ENCODE measurements at regions not wholly inside any gene's neighbourhood (a gene's known extent, or its start where the extent isn't known, plus 50 kb on each side); places are given as distances from the start of the nearest gene placed in this dataset.

GRCh38 chr22:49062802-49063544 is 764.7 kb downstream of the BRD1 start:
- CTCF ChIA-PET (ENCODE audit: low intra/inter-chr PET ratio, low total read pairs): no interaction called here
- in situ Hi-C loops (cut with HindIII; ENCODE audit: extremely low pct_ligation_motif_present, low pct_unique_long_range_greater_than_20kb) (no loop called here), intact Hi-C loops (cut with micrococcal nuclease; ENCODE audit: unreplicated experiment) (no loop called here)
- Histone ChIP-seq H3K9ac (ENCODE audit: insufficient read depth, low read depth, low read length) (no peak overlapping the region), H3K4me3 (replicated peaks in 1 of 3; ENCODE audit: insufficient read depth in 1 of 3, low read depth in 2 of 3, low read length in 3 of 3) (no peak overlapping the region), H2AFZ (ENCODE audit: low read length) (no peak overlapping the region), H3K79me2 (ENCODE audit: insufficient read depth, low read length) (no peaks in the 10 kb centered on the region), H3K9me3 (ENCODE audit: low read length) (no peaks in the 10 kb centered on the region), H3K27me3 (ENCODE audit: control insufficient read depth in 1 of 2, insufficient read depth in 2 of 2, low read length in 2 of 2) (peaks cover 4 to 19% of the 10 kb centered on the region in 2 experiments; a peak in 3 of 5 replicates), H3K4me1 (ENCODE audit: insufficient read depth, low read length) (no peaks in the 10 kb centered on the region), H4K20me1 (ENCODE audit: insufficient read depth, low read length) (no peaks in the 10 kb centered on the region), H3K27ac (ENCODE audit: extremely low read length, insufficient read depth, low read length) (no peak overlapping the region), H3K36me3 (replicated peaks in 1 of 2; ENCODE audit: control insufficient read depth in 1 of 2, insufficient read depth in 2 of 2, low read length in 2 of 2) (no peaks in the 10 kb centered on the region), H3K4me2 (ENCODE audit: low read depth, low read length) (no peak overlapping the region)
- ATAC-seq (no peak), FAIRE-seq (no peak), DNase-seq (ENCODE audit: low spot score) (no peak)
- POLR2A ChIA-PET: no interaction called here
- TF ChIP-seq ZBTB1 (CRISPR knock-in tag; IDR thresholded peaks at IDR 0.05; ENCODE audit: borderline replicate concordance): no peak
- TF ChIP-seq, protein P1, sequence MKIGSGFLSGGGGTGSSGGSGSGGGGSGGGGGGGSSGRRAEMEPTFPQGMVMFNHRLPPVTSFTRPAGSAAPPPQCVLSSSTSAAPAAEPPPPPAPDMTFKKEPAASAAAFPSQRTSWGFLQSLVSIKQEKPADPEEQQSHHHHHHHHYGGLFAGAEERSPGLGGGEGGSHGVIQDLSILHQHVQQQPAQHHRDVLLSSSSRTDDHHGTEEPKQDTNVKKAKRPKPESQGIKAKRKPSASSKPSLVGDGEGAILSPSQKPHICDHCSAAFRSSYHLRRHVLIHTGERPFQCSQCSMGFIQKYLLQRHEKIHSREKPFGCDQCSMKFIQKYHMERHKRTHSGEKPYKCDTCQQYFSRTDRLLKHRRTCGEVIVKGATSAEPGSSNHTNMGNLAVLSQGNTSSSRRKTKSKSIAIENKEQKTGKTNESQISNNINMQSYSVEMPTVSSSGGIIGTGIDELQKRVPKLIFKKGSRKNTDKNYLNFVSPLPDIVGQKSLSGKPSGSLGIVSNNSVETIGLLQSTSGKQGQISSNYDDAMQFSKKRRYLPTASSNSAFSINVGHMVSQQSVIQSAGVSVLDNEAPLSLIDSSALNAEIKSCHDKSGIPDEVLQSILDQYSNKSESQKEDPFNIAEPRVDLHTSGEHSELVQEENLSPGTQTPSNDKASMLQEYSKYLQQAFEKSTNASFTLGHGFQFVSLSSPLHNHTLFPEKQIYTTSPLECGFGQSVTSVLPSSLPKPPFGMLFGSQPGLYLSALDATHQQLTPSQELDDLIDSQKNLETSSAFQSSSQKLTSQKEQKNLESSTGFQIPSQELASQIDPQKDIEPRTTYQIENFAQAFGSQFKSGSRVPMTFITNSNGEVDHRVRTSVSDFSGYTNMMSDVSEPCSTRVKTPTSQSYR (CRISPR knock-in tag; IDR thresholded peaks at IDR 0.05; ENCODE audit: borderline replicate concordance): no peak
- no peak for TF ChIP-seq NFRKB (IDR thresholded peaks at IDR 0.05)
- no peak for TF ChIP-seq ATF1 (CRISPR knock-in tag; IDR thresholded peaks at IDR 0.05)
- no peak for TF ChIP-seq ZC3H4 (CRISPR knock-in tag; IDR thresholded peaks at IDR 0.05; ENCODE audit: borderline replicate concordance)
- TF ChIP-seq GMEB1 (CRISPR knock-in tag; IDR thresholded peaks at IDR 0.05; ENCODE audit: borderline replicate concordance): no peak
- TF ChIP-seq ZNF18 (CRISPR knock-in tag; IDR thresholded peaks at IDR 0.05; ENCODE audit: insufficient replicate concordance): no peak
- no peak for TF ChIP-seq YEATS4 (CRISPR knock-in tag; IDR thresholded peaks at IDR 0.05; ENCODE audit: borderline replicate concordance)
- no peak for TF ChIP-seq ZFP62 (CRISPR knock-in tag; IDR thresholded peaks at IDR 0.05)
- no peak for TF ChIP-seq POLR2A (IDR thresholded peaks at IDR 0.05; ENCODE audit: insufficient read depth in 1 of 2, low read depth in 2 of 2, low read length in 2 of 2)
- no peak for TF ChIP-seq RORA (CRISPR knock-in tag; IDR thresholded peaks at IDR 0.05)
- no peak for TF ChIP-seq KLF15 (CRISPR knock-in tag; IDR thresholded peaks at IDR 0.05; ENCODE audit: borderline replicate concordance)
- no peak for TF ChIP-seq ZNF768 (CRISPR knock-in tag; IDR thresholded peaks at IDR 0.05)
- no peak for TF ChIP-seq KDM5B (CRISPR knock-in tag; IDR thresholded peaks at IDR 0.05; ENCODE audit: borderline replicate concordance)
- no peak for TF ChIP-seq ZNF749 (CRISPR knock-in tag; IDR thresholded peaks at IDR 0.05; ENCODE audit: borderline replicate concordance)
- TF ChIP-seq CREM (IDR thresholded peaks at IDR 0.05): no peak
- TF ChIP-seq CREM (CRISPR knock-in tag; IDR thresholded peaks at IDR 0.05): no peak
- TF ChIP-seq CEBPB (IDR thresholded peaks at IDR 0.05; ENCODE audit: borderline replicate concordance, low read depth, low read length): no peak
- no peak for TF ChIP-seq RAD51 (IDR thresholded peaks at IDR 0.05; ENCODE audit: borderline replicate concordance)
- TF ChIP-seq, protein P2, sequence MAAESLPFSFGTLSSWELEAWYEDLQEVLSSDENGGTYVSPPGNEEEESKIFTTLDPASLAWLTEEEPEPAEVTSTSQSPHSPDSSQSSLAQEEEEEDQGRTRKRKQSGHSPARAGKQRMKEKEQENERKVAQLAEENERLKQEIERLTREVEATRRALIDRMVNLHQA (CRISPR knock-in tag; IDR thresholded peaks at IDR 0.05): no peak
- 13% methylated on average over 8 of the region's 12 CpGs for WGBS (ENCODE audit: low lambda C conversion rate)
- BruUV-seq (replicated peaks): no TSS peak

Data from HepG2 (cell line).